SK-N-SH (cell line): ENCODE measurements at regions not wholly inside any gene's neighbourhood (a gene's known extent, or its start where the extent isn't known, plus 50 kb on each side); places are given as distances from the start of the nearest gene placed in this dataset.

Source experiments
- CTCF ChIA-PET: fragments of 300-600, 350-600 bp; formaldehyde crosslinking; extraction: SDS; loops from one replicate; lab custom pipeline; 2021; lab: Yijun Ruan, JAX
- POLR2A ChIA-PET: fragments of 350-600 bp; sonication (Branson Sonifier 250); formaldehyde crosslinking; extraction: SDS; loops from one replicate; lab custom pipeline; 2020; ENCODE audit warnings: antibody characterized with exemption, inconsistent platforms; lab: Yijun Ruan, JAX
- DNase-seq: peaks from one replicate; pipeline ENCODE4 v3.0.0; 2012
- H2AFZ ChIP-seq: fragments of 200-600 bp; sonication (generic); 2 replicates; pipeline ENCODE4 v1.8.1; 2016; ENCODE audit warnings: antibody characterized with exemption, mild to moderate bottlenecking, low read depth
- H3F3A ChIP-seq: fragments of 200-600 bp; sonication (generic); replicated peaks from 2 replicates; pipeline ENCODE3; 2016; ENCODE audit warnings: antibody characterized with exemption, mild to moderate bottlenecking; ENCODE audit not compliant: insufficient read depth
- H3K27ac ChIP-seq, 2 experiments: fragments of 200-500 bp in 1 of 2; fragments of 200-600 bp in 1 of 2; sonication (Bioruptor generic) in 1 of 2; sonication (generic), shearing (Covaris generic) in 1 of 2; 2 replicates each; pipeline versions ENCODE4 v1.5.1 to v1.6.1; 2014 to 2016; ENCODE audit warnings: low read depth in 2 of 2, inconsistent platforms in 1 of 2, low read length in 1 of 2, mild to moderate bottlenecking in 1 of 2, mixed read lengths in 1 of 2
- H3K27me3 ChIP-seq: fragments of 200-600 bp; sonication (generic), shearing (Covaris generic); 2 replicates; pipeline ENCODE4 v1.6.1; 2016; ENCODE audit warnings: mixed run types; ENCODE audit not compliant: insufficient read depth
- H3K36me3 ChIP-seq, 2 experiments: fragments of 200-500 bp in 1 of 2; fragments of 200-600 bp in 1 of 2; sonication (Bioruptor generic) in 1 of 2; sonication (generic) in 1 of 2; replicated peaks in 1 of 2; 2 replicates each; pipeline versions ENCODE3 to v1.5.1; 2014 to 2016; ENCODE audit warnings: low read length in 1 of 2, mild to moderate bottlenecking in 1 of 2; ENCODE audit not compliant: insufficient read depth in 2 of 2, control insufficient read depth in 1 of 2
- H3K4me1 ChIP-seq, 2 experiments: fragments of 200-500 bp in 1 of 2; fragments of 200-600 bp in 1 of 2; sonication (Bioruptor generic) in 1 of 2; sonication (generic), shearing (Covaris generic) in 1 of 2; 2 replicates each; pipeline versions ENCODE4 v1.5.1 to v1.6.1; 2014 to 2016; ENCODE audit warnings: low read depth in 1 of 2, low read length in 1 of 2, mixed run types in 1 of 2; ENCODE audit not compliant: insufficient read depth in 2 of 2, control insufficient read depth in 1 of 2
- H3K4me2 ChIP-seq: fragments of 200-600 bp; sonication (generic), shearing (Covaris generic); 2 replicates; pipeline ENCODE4 v1.6.1; 2017; ENCODE audit warnings: mixed run types
- H3K4me3 ChIP-seq, 2 experiments: fragments of 200-500 bp in 1 of 2; fragments of 200-600 bp in 1 of 2; sonication (Bioruptor generic) in 1 of 2; sonication (generic), shearing (Covaris generic) in 1 of 2; 2 replicates each; pipeline versions ENCODE4 v1.5.1 to v1.8.1; 2014 to 2016; ENCODE audit warnings: low read depth in 2 of 2, inconsistent platforms in 1 of 2, low read length in 1 of 2, mild to moderate bottlenecking in 1 of 2, mixed read lengths in 1 of 2, moderate library complexity in 1 of 2
- H3K79me2 ChIP-seq: fragments of 200-600 bp; sonication (generic); 2 replicates; pipeline ENCODE4 v1.8.1; 2017; ENCODE audit warnings: mild to moderate bottlenecking; ENCODE audit not compliant: insufficient read depth
- H3K9ac ChIP-seq: fragments of 200-600 bp; sonication (generic); 2 replicates; pipeline ENCODE4 v1.6.1; 2017; ENCODE audit warnings: mixed run types
- H3K9me2 ChIP-seq: fragments of 200-600 bp; sonication (generic); 2 replicates; pipeline ENCODE4 v1.6.1; 2017; ENCODE audit warnings: mixed run types
- H3K9me3 ChIP-seq: fragments of 200-600 bp; sonication (generic); 2 replicates; pipeline ENCODE4 v1.6.1; 2017; ENCODE audit warnings: mixed run types, mild to moderate bottlenecking, moderate library complexity
- H4K20me1 ChIP-seq: fragments of 200-600 bp; sonication (generic); 2 replicates; pipeline ENCODE4 v1.6.1; 2017; ENCODE audit warnings: mild to moderate bottlenecking, mixed run types; ENCODE audit not compliant: insufficient read depth
- CHD2 ChIP-seq: fragments of 150-350 bp; IDR thresholded peaks from 2 replicates; pipeline ENCODE4 v1.6.1; 2018; ENCODE audit warnings: low read length; ENCODE audit not compliant: partially characterized antibody
- FOXJ3 ChIP-seq: sonication (generic); formaldehyde crosslinking; IDR thresholded peaks from 2 replicates; pipeline ENCODE4 v1.5.1; 2020; ENCODE audit warnings: mild to moderate bottlenecking, missing genetic modification reagents
- GABPA ChIP-seq: IDR thresholded peaks from 2 replicates; pipeline ENCODE4 v1.4.0; 2012; ENCODE audit warnings: low read depth, mild to moderate bottlenecking
- JUND ChIP-seq: IDR thresholded peaks from 2 replicates; pipeline ENCODE4 v1.4.0; 2012
- MAX ChIP-seq: IDR thresholded peaks from 2 replicates; pipeline ENCODE4 v1.4.0; 2012; ENCODE audit warnings: low read depth
- MEF2A ChIP-seq: IDR thresholded peaks from 2 replicates; pipeline ENCODE4 v1.4.0; 2012; ENCODE audit warnings: low read depth, borderline replicate concordance
- NFIC ChIP-seq: IDR thresholded peaks from 2 replicates; pipeline ENCODE4 v1.4.0; 2012; ENCODE audit warnings: borderline replicate concordance
- NRF1 ChIP-seq: IDR thresholded peaks from 2 replicates; pipeline ENCODE4 v1.6.1; 2012; ENCODE audit warnings: low read depth, mild to moderate bottlenecking, low read length
- PBX3 ChIP-seq: IDR thresholded peaks from 2 replicates; pipeline ENCODE4; 2012
- POLR2AphosphoS5 ChIP-seq: IDR thresholded peaks from 2 replicates; pipeline ENCODE4 v1.6.1; 2012; ENCODE audit warnings: low read depth, low read length
- RAD21 ChIP-seq: IDR thresholded peaks from 2 replicates; pipeline ENCODE4 v1.6.1; 2012; ENCODE audit warnings: mild to moderate bottlenecking, low read length
- RFX5 ChIP-seq: IDR thresholded peaks from 2 replicates; pipeline ENCODE4 v1.6.1; 2012; ENCODE audit warnings: mild to moderate bottlenecking, improper control_type of control experiment, low read length
- RXRA ChIP-seq: IDR thresholded peaks from 2 replicates; pipeline ENCODE4 v1.4.0; 2012; ENCODE audit warnings: low read depth, mild to moderate bottlenecking, borderline replicate concordance
- TCF12 ChIP-seq: IDR thresholded peaks from 2 replicates; pipeline ENCODE4 v1.4.0; 2012
- TEAD4 ChIP-seq: IDR thresholded peaks from 2 replicates; pipeline ENCODE4 v1.4.0; 2012; ENCODE audit warnings: mild to moderate bottlenecking, borderline replicate concordance; ENCODE audit not compliant: insufficient read depth
- USF2 ChIP-seq: fragments of 150-350 bp; IDR thresholded peaks from 2 replicates; pipeline ENCODE4 v1.6.1; 2017; ENCODE audit warnings: antibody characterized with exemption, low read length, low read depth, borderline replicate concordance
- WGBS: methylation state at CpG from one replicate; pipeline ENCODE4 v1.1.6; 2017; ENCODE audit warnings: low lambda C conversion rate; 5-methylcytosine and 5-hydroxymethylcytosine counted together
- TF ChIP-seq, protein P1 (sequence below): IDR thresholded peaks from 2 replicates; pipeline ENCODE4 v1.4.0; 2012; ENCODE audit warnings: low read depth, borderline replicate concordance
- TF ChIP-seq, protein P2 (sequence below): fragments of 200-600 bp; sonication (generic); IDR thresholded peaks from 2 replicates; pipeline ENCODE4 v1.6.1; 2017; ENCODE audit warnings: antibody characterized with exemption, mild to moderate bottlenecking, moderate library complexity
- TF ChIP-seq, protein P3 (sequence below): IDR thresholded peaks from 2 replicates; pipeline ENCODE4 v1.6.1; 2012; ENCODE audit warnings: mild to moderate bottlenecking, low read depth, low read length, moderate library complexity

- TF ChIP-seq, protein P1, sequence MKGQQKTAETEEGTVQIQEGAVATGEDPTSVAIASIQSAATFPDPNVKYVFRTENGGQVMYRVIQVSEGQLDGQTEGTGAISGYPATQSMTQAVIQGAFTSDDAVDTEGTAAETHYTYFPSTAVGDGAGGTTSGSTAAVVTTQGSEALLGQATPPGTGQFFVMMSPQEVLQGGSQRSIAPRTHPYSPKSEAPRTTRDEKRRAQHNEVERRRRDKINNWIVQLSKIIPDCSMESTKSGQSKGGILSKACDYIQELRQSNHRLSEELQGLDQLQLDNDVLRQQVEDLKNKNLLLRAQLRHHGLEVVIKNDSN, result no peak
- TF ChIP-seq JUND (no peak), TCF12 (no peak), FOXJ3 (CRISPR knock-in tag) (no peak), NFIC (no peak), USF2 (no peak), MEF2A (no peak), CHD2 (no peak), PBX3 (no peak)
- H3K27ac ChIP-seq, result no peak overlapping the region
- POLR2A ChIA-PET, result no interaction called here
- WGBS, result 44% methylated on average over 3 of the region's 3 CpGs
- CTCF ChIA-PET, result no interaction called here
- no peaks in the 10 kb centered on the region for H3K36me3 ChIP-seq
- H3K4me2 ChIP-seq, result no peak overlapping the region
- H3K4me1 ChIP-seq, result no peaks in the 10 kb centered on the region
- no peak overlapping the region for H3K4me3 ChIP-seq
- no peaks in the 10 kb centered on the region for H3K79me2 ChIP-seq
- no peak for DNase-seq
- no peaks in the 10 kb centered on the region for H3K9me3 ChIP-seq
- H3K9ac ChIP-seq, result no peak overlapping the region
- no peaks in the 10 kb centered on the region for H3F3A ChIP-seq
- no peak overlapping the region for H2AFZ ChIP-seq
- no peaks in the 10 kb centered on the region for H3K9me2 ChIP-seq
- H3K27me3 ChIP-seq, result no peaks in the 10 kb centered on the region
- no peaks in the 10 kb centered on the region for H4K20me1 ChIP-seq
Observed at GRCh38 chr1:199868777-199869176, 158.7 kb upstream of the NR5A2 start.

- no peaks in the 10 kb centered on the region for H3K9me3 ChIP-seq
- POLR2A ChIA-PET, result no interaction called here
- TF ChIP-seq, protein P1, result no peak
- TF ChIP-seq RXRA, result no peak
- TF ChIP-seq TEAD4, result no peak
- TF ChIP-seq RAD21, result no peak
- no peak for TF ChIP-seq POLR2AphosphoS5
- no peak for TF ChIP-seq NRF1
- no peak for TF ChIP-seq RFX5
- TF ChIP-seq JUND, result no peak
- TF ChIP-seq, protein P2, sequence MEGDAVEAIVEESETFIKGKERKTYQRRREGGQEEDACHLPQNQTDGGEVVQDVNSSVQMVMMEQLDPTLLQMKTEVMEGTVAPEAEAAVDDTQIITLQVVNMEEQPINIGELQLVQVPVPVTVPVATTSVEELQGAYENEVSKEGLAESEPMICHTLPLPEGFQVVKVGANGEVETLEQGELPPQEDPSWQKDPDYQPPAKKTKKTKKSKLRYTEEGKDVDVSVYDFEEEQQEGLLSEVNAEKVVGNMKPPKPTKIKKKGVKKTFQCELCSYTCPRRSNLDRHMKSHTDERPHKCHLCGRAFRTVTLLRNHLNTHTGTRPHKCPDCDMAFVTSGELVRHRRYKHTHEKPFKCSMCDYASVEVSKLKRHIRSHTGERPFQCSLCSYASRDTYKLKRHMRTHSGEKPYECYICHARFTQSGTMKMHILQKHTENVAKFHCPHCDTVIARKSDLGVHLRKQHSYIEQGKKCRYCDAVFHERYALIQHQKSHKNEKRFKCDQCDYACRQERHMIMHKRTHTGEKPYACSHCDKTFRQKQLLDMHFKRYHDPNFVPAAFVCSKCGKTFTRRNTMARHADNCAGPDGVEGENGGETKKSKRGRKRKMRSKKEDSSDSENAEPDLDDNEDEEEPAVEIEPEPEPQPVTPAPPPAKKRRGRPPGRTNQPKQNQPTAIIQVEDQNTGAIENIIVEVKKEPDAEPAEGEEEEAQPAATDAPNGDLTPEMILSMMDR, result no peak
- TF ChIP-seq MAX, result no peak
- no peak for TF ChIP-seq GABPA
- TF ChIP-seq USF2, result no peak
- TF ChIP-seq, protein P3, sequence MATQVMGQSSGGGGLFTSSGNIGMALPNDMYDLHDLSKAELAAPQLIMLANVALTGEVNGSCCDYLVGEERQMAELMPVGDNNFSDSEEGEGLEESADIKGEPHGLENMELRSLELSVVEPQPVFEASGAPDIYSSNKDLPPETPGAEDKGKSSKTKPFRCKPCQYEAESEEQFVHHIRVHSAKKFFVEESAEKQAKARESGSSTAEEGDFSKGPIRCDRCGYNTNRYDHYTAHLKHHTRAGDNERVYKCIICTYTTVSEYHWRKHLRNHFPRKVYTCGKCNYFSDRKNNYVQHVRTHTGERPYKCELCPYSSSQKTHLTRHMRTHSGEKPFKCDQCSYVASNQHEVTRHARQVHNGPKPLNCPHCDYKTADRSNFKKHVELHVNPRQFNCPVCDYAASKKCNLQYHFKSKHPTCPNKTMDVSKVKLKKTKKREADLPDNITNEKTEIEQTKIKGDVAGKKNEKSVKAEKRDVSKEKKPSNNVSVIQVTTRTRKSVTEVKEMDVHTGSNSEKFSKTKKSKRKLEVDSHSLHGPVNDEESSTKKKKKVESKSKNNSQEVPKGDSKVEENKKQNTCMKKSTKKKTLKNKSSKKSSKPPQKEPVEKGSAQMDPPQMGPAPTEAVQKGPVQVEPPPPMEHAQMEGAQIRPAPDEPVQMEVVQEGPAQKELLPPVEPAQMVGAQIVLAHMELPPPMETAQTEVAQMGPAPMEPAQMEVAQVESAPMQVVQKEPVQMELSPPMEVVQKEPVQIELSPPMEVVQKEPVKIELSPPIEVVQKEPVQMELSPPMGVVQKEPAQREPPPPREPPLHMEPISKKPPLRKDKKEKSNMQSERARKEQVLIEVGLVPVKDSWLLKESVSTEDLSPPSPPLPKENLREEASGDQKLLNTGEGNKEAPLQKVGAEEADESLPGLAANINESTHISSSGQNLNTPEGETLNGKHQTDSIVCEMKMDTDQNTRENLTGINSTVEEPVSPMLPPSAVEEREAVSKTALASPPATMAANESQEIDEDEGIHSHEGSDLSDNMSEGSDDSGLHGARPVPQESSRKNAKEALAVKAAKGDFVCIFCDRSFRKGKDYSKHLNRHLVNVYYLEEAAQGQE, result no peak
Observed at GRCh38 chr1:199875337-199875736, 152.2 kb upstream of the NR5A2 start.

More at GRCh38 chr1:199875337-199875736, 152.2 kb upstream of the NR5A2 start:
- WGBS, result 59% methylated on average over 3 of the region's 3 CpGs
- Histone ChIP-seq H3F3A (no peaks in the 10 kb centered on the region), H3K9me2 (no peaks in the 10 kb centered on the region), H3K79me2 (no peaks in the 10 kb centered on the region), H3K27me3 (no peaks in the 10 kb centered on the region), H4K20me1 (no peaks in the 10 kb centered on the region), H3K27ac (no peak overlapping the region), H3K4me3 (no peak overlapping the region), H3K36me3 (no peaks in the 10 kb centered on the region), H3K9ac (no peak overlapping the region), H2AFZ (no peak overlapping the region), H3K4me1 (no peaks in the 10 kb centered on the region), H3K4me2 (no peak overlapping the region)
- CTCF ChIA-PET, result no interaction called here
- DNase-seq, result no peak
